Posterior cingulate gyrus (tissue), 11 donors: ENCODE measurements at regions not wholly inside any gene's neighbourhood (a gene's known extent, or its start where the extent isn't known, plus 50 kb on each side); places are given as distances from the start of the nearest gene placed in this dataset.
"Not testable (repeated sequence)": the region's sequence is repeated elsewhere in the genome, so short reads cannot be mapped to it uniquely, and the experiment has no call there.

Experiments
- DNase-seq, 10 donors: peaks; one replicate each; pipeline versions ENCODE4 v3.0.0 to v3.0.0-alpha.2; 2020 to 2021; ENCODE audit warnings: mixed read lengths in 3 of 10
- intact Hi-C: fragments of 100-400 bp; cut with DNase I; formaldehyde crosslinking; loops from one replicate; pipeline ENCODE4 v1.15.1; 2023

DNA sequence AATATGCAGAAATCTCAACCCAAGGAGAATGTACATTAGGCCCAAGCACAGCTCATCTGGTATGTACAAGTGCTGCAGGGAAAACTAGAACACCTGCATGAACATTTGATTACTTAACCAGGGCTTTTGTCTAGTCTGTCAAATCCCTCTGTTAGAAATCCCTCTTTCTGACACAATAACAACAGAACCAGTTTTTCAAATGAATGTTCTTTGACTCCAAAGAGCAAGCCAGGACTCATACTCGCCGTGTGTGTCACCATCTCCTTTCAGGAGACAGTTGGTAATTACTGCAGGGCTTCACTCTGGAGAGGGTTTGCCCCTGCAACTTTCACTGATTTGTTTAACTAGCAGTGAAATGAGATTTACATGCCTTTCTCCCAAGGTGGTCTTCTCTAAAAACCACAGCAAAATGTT lies 143.0 kb upstream of the FAM241A start:
- no peak for DNase-seq
- intact Hi-C loops, result no loop called here

DNA sequence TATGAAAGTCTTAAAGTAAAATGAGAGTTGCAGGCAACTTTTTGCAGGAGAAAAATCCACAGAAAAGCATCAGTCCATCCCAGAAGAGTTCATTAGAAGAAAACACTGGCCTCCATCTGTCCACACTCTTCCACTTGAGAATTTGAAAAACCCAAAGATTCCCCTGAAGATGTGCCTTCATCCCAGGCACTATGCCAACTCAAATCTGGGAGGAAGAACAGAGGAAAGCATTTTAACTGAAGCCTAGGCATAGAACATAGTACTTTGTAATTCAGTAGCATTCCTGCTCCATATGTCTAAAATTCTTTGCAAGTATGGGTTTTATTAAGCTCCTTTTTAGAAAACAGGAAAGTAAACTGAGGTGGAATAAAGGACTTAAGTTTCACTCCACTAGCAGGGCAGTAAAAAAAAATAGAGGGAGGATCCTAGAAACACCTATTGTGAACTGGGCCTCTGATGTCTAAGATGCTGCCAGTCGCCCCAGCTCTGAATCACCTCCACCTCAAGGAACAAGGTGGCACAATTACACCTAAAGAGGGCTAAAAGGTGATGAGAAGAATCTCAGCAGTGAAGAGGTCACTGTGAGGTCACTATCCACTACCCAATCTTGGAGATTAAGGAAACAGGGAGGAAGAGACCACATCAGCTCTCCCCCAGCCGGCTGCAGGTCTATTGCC lies 141.9 kb upstream of the FAM241A start:
- no peak for DNase-seq
- intact Hi-C loops, result no loop called here

DNA sequence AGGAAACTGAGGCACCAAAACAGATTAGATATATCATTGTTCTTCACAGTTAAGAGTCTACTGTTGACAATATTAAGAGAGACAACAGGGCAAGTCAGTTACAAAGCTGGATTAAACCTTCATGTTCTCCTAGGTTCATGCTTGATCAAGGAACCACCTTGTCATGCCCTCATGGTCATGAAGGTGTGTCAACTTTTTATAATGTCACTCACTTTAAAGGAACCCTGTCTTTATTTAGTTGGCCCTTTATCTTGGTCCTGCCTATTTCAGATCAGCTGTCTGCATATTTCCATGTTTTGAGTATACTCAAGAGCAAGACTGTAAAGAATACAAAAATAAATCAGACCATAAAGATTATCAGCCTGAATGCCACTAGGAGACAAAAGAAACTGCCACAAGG lies 140.2 kb upstream of the FAM241A start:
- intact Hi-C loops, result no loop called here

GRCh38 chr4:112007391-112007790 lies 137.9 kb upstream of the FAM241A start:
- no peak for DNase-seq
- intact Hi-C loops, result no loop called here

More for the DNA sequence above, 140.2 kb upstream of the FAM241A start:
- DNase-seq, result no peak

DNA sequence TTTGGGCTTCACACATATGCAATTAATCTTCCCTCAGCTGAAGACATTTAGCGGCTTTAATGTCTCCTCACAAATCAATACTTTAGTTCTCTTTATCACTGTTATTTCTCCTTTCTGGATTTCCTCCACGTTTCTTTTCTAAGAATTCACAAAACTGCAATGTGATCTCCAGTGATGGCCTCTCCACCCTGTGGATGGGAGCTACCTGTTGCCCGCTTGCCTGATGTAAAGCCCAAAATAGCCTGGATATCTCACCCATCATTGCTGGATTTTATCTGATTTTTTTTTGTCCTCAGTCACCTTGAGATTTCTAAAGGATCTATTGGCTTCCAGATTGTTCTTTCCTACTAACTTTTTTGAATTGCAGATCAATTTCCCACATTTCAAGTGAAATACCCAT lies 129.3 kb upstream of the FAM241A start:
- DNase-seq, result no peak
- intact Hi-C loops, result no loop called here

DNA sequence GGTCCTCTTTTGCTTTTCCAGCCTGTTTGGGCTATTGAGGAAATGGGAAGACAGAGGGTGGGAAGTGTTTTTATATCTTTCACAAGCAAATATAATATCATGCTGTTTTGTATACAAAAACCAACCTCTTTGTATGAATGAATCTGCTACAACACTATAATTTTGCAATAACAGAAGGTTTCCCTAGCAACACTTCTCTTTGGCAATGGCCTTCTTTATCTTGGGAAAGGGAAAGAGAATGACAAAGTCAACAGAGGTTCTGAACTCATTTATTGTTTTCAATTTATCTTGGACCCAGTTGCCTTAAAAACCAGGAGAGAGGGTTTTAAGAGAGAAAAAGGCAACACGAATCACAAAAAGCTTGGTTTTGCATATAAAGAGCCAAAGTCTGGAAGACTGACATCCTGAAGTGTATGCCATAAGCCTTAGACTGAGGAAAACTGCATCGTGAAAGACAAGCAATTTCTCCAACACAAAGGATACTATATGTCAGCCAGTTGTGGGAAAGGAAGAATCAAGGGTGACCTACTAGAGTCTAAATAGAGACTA lies 121.8 kb upstream of the FAM241A start:
- intact Hi-C loops, result no loop called here
- DNase-seq, result no peak

DNA sequence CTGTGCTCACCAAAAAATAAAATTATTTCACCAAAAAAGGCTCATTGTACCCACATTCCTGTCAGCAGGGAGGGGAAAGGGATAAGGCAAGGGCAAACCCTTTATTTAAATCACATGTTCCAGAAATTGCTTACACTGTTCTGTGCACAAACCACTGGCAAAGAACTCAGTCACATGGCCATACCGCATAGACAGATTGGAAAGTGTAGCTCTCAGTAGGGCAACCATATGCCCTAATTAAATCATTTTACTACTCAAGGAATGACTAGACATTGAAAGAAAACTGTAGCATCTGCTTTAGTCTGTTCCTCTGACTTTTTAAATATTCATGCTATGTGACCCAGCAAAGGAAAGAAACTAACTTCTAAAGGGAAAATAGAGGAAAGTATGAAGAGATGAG lies 119.2 kb upstream of the FAM241A start:
- no peak for DNase-seq
- intact Hi-C loops, result no loop called here

- intact Hi-C loops, result loop anchor here (2.0 to 10.0 kb wide), 2 partner anchors 387 to 1395 kb away; no protein-coding TSS in a partner anchor
- no peak for DNase-seq
Observed at GRCh38 chr4:112029771-112030171, 115.5 kb upstream of the FAM241A start.

GRCh38 chr4:112031712-112032328 lies 113.4 kb upstream of the FAM241A start:
- DNase-seq, result no peak
- intact Hi-C loops, result loop anchor here (2.0 to 10.0 kb wide), 2 partner anchors 389 to 1397 kb away; no protein-coding TSS in a partner anchor

DNA sequence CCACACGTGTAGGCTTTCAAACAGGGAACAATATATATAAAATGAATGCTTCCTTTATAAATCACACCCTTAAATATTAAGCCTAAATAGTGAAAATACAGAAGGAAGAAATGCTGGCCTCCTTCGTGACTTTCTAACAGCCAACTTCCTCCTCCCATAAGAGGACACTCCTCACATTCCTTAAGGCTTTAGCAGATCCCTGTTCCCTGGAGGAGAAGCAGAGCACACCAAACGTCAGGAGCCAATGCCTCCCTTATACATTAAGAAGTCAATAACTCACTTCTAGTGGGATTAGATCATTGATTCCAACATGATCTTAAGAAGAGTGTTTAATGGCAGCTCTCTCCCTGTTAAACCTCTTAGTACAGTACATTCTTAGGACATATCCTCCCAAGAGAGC lies 108.4 kb upstream of the FAM241A start:
- no peak for DNase-seq
- intact Hi-C loops, result loop anchor here (10.0 kb wide), 1 partner anchor 1402 kb away; no protein-coding TSS in a partner anchor

- intact Hi-C loops, result loop anchor here (10.0 kb wide), 1 partner anchor 1404 kb away; no protein-coding TSS in a partner anchor
- DNase-seq, result no peak
Observed at GRCh38 chr4:112038861-112039260, 106.4 kb upstream of the FAM241A start.

- DNase-seq, intact Hi-C loops: not testable (repeated sequence)
Observed at GRCh38 chr4:112049119-112049518, 96.1 kb upstream of the FAM241A start.

DNA sequence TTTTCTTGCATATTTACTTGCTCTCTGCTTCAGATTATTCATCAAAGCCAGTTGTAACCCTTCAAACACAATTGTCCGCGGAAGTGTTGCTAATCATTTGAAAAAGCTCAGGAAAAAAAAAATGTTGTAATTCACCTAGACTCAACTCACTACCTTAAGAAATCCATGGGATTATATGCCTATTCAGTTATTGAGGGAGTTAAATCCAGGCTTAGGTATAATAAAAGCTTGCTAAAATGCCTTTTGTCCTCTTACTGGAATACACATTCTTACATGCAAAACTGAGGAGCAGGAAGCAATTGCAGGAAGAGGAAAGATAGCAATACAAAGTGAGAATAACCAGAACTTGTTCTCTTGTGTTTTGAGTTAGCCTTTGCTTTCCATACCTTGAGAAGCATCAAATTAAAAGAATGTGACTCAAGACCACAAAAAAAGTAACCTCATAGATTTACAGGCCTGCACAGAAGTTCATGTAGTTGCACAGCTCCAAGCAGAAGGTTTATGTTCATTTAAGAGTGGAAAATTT lies 91.4 kb upstream of the FAM241A start:
- intact Hi-C loops, result no loop called here
- DNase-seq, result no peak

DNA sequence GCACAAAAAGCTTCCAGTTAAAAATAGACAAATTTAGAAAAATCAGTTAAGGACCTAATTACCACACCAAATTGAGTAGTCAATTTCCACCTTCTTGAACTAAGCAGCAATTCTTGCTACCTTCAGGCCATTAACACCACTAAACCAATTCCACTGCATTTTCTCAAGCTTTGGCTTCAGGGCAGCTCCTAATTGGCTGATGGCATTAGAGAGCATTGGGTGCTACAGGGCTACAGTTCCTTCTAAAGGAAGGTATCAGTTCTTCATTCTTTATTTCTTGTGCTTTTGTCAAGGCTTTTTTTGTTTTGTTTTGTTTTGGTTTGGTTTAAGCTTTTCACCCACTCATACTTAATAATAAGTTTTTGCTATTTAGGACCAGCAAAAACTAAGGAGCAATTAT lies 90.2 kb upstream of the FAM241A start:
- DNase-seq, result no peak
- intact Hi-C loops, result no loop called here

- no peak for DNase-seq
- intact Hi-C loops, result no loop called here
Observed at GRCh38 chr4:112057470-112057869, 87.8 kb upstream of the FAM241A start.

GRCh38 chr4:112058433-112058832 lies 86.8 kb upstream of the FAM241A start:
- DNase-seq, result no peak
- intact Hi-C loops, result no loop called here

DNA sequence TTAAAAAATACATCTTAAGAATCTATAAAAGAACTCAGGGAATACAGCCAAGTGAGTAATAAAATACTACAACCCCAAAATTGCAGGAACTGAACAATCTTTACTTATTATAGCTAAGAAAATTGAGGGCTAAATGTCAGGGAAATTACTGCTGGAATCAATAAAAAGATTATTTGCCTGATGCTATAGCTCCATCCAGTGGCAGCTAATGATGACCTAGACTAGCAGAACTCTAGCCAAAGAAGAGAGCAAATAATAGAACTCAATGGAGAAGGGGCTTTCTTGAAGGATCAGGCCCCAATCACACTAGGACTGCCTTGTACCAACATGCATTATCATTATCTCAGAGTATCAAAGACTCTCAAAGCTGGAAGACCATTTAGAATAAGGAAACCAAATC lies 85.0 kb upstream of the FAM241A start:
- intact Hi-C loops, result no loop called here
- no peak for DNase-seq

DNA sequence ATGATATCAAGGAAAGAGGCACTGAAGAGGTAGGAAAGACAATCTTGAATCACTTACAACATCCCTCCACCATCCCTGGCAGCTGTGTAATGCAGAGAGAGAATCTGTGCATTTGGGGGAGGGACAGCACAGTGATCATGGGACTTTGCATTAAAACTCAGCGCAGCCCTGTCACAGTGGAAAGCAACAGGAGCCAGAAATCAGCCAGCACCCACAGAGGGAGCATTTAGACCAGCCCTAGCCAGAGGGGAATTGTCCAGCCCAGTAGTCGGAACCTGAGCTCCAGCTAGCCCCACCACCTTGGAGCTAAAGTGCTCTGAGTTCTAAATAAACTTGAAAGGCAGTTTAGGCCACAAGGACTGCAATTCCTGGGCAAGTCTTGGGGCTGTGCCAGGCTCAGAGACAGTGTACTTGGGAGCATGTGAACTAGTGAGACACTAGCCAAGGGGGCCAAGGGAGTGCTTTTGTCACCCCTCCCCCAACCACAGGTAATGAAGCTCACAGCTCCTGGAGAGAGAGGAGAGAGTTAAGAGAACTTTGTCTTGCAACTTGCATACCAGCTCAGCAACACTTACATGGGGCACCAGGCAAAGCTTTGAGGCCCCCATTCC lies 83.9 kb upstream of the FAM241A start:
- DNase-seq, result no peak
- intact Hi-C loops, result no loop called here

DNA sequence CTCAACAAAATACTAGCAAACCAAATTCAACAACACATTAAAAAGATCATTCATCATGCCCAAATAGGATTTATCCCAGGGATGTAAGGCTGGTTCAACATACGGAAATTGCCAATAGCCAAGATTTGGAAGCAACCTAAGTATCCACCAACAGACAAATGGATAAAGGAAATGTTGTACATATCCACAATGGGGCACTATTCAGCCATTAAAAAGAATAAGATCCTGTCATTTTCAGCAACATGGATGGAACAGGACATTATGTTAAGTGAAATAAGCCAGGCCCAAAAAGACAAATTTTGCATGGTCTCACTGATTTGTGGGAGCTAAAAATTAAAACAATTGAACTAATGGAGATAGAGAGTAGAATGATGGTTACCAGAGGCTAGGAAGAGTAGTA lies 82.0 kb upstream of the FAM241A start:
- DNase-seq, result no peak
- intact Hi-C loops, result no loop called here

DNA sequence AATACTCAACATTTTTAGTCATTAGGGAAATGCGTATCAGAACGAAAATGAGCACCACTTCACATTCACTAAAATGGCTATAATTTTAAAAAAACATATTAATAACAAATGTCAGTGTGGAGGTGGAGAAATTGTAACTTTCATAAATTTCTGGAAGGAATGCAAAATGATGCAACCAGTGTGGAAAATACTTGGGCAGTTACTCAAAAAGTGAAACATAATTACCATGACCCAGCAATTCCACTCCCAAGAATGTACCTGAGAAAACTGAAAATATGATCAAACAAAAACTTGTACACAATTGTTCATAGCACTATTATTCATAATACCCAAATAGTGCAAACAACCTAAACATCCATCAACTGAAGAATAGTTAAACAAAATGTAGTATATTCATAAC lies 76.1 kb upstream of the FAM241A start:
- no peak for DNase-seq
- intact Hi-C loops, result no loop called here

DNA sequence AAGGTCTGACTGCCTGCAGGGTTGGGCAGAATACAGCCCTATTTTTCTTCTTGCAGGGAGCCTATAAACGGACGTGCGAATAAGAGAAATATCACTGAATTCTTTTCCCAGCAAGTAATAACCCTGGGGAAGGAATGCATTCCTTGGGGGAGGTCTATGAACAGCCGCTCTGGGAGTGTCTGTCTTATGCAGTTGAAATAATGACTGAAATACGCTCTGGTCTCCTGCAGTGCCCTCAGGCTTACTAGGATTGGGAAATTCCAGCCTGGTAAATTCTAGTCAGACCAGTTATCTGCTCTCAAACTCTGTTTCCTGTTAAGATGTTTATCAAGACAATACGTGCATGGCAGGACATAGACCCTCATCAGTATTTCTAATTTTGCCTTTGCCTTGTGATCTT lies 72.1 kb upstream of the FAM241A start:
- intact Hi-C loops, result no loop called here
- DNase-seq, result no peak
